GM21367 (cell line): ENCODE measurements at regions not wholly inside any gene's neighbourhood (a gene's known extent, or its start where the extent isn't known, plus 50 kb on each side); places are given as distances from the start of the nearest gene placed in this dataset.
"Not testable (repeated sequence)": the region's sequence is repeated elsewhere in the genome, so short reads cannot be mapped to it uniquely, and the experiment has no call there.

Source experiments
- ATAC-seq: cut with Tn5 transposase; IDR thresholded peaks from one replicate; pipeline ENCODE4 v1.9.1; 2021; ENCODE audit not compliant: unreplicated experiment

GRCh38 chr1:192418552-192419285 is 101.9 kb downstream of the RGS21 start:
- no peak for ATAC-seq

- no peak for ATAC-seq
Measured at GRCh38 chr1:192430644-192431043, 113.9 kb downstream of the RGS21 start.

GRCh38 chr1:192435704-192436103 is 118.9 kb downstream of the RGS21 start:
- ATAC-seq, result no peak

GRCh38 chr1:192436441-192437078 is 119.8 kb downstream of the RGS21 start:
- no peak for ATAC-seq

- ATAC-seq, result no peak
Measured at GRCh38 chr1:192438737-192439136, 121.9 kb downstream of the RGS21 start.

GRCh38 chr1:192439373-192440025 is 122.7 kb downstream of the RGS21 start:
- ATAC-seq, result no peak

- no peak for ATAC-seq
Measured at GRCh38 chr1:192441492-192441891, 124.7 kb downstream of the RGS21 start.

GRCh38 chr1:192442736-192443135 is 125.9 kb downstream of the RGS21 start:
- ATAC-seq, result no peak

- ATAC-seq, result no peak
Measured at GRCh38 chr1:192443616-192444015, 126.8 kb downstream of the RGS21 start.

- ATAC-seq, result no peak
Measured at GRCh38 chr1:192445241-192445640, 128.4 kb downstream of the RGS21 start.

GRCh38 chr1:192445839-192446489 is 129.2 kb downstream of the RGS21 start:
- peak; percentile 76 for ATAC-seq

GRCh38 chr1:192448026-192448578 is 127.5 kb upstream of the RGS1 start:
- ATAC-seq, result no peak

- ATAC-seq, result no peak
Measured at GRCh38 chr1:192453360-192453992, 122.1 kb upstream of the RGS1 start.

- no peak for ATAC-seq
Measured at GRCh38 chr1:192459467-192459866, 116.1 kb upstream of the RGS1 start.

- no peak for ATAC-seq
Measured at GRCh38 chr1:192461684-192462083, 113.9 kb upstream of the RGS1 start.

GRCh38 chr1:192462616-192463015 is 113.0 kb upstream of the RGS1 start:
- no peak for ATAC-seq

- no peak for ATAC-seq
Measured at GRCh38 chr1:192463661-192464060, 111.9 kb upstream of the RGS1 start.

- not testable (repeated sequence) for ATAC-seq
Measured at GRCh38 chr1:192465221-192465620, 110.4 kb upstream of the RGS1 start.

GRCh38 chr1:192474080-192474683 is 101.4 kb upstream of the RGS1 start:
- ATAC-seq, result no peak

- ATAC-seq, result no peak
Measured at GRCh38 chr1:192475329-192475728, 100.2 kb upstream of the RGS1 start.
